CD4-positive, alpha-beta T cell treated with Interferon alpha-2 for 1 hour (primary cell): ENCODE measurements at regions not wholly inside any gene's neighbourhood (a gene's known extent, or its start where the extent isn't known, plus 50 kb on each side); places are given as distances from the start of the nearest gene placed in this dataset.

Experiments used
- DNase-seq, 2 donors: peaks; one replicate each; pipeline ENCODE4 v3.0.0-alpha.2; 2020 to 2022

DNA sequence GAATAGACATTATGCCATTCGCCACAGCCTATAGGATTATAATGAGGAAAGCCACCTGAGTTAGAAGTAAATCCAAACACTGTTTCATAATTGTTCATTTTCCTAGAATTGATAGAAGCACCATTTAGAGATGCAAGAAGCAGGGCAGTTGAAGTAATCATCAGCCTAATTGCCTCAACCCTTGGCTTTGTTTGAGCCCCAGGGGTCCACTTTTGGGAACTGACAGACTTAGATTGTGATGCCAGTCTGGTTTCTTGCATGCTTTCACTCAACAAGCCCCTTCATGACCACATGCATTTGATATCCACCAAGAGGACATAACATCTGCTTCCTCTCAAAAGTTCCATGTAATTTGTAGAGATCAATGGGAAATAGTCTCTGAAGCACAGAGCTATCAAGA lies 97.2 kb upstream of the COL8A1 start:
- DNase-seq, result no peak

- no peak for DNase-seq
Measured at GRCh38 chr3:99537416-99537815, 101.0 kb upstream of the COL8A1 start.

- DNase-seq, result no peak
Measured at GRCh38 chr3:99536555-99537314, 101.7 kb upstream of the COL8A1 start.

- DNase-seq, result no peak
Measured at GRCh38 chr3:99534951-99535704, 103.3 kb upstream of the COL8A1 start.

- no peak for DNase-seq
Measured at GRCh38 chr3:99532246-99532645, 106.1 kb upstream of the COL8A1 start.

- no peak for DNase-seq
Measured at GRCh38 chr3:99529265-99529664, 109.1 kb upstream of the COL8A1 start.

DNA sequence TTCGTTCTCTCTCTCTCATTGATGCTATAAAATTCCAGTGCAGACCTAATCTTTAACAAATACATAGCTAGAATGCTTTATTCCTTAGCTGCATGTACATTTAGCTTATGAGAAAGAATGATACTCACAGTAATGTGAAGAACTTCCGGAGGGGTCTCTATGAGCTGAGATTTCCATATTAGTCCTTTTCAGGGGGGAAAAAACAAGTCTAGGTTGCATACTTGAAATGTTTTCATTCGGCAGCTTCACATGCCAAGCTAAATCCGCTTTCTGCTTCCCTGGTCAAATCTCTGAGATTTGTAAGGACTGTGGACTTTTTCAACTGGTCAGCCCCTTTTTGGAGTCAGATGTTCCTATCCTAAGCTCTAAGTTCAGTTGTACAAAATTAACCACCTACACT lies 111.5 kb upstream of the COL8A1 start:
- DNase-seq, result no peak

- no peak for DNase-seq
Measured at GRCh38 chr3:99524559-99524958, 113.8 kb upstream of the COL8A1 start.

GRCh38 chr3:99523431-99524127 lies 114.8 kb upstream of the COL8A1 start:
- no peak for DNase-seq

DNA sequence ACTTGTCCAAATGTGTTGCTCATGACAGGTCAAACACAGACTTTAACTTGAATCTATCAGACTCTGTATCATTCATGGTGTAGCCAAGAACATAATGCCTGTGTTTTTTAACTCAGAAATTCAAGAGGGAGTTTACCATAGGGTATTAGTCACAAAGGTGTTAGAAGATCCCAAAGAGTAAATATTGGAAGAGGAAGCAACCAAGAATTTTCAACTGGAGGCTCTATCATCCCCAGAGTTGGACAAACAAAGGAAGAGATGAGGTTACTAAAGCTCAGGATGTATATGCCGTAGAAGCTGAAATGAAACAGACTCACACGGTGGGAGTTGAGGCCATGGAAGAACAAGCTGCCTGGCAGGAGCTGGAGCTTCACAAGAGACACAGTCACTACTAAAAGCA lies 116.2 kb upstream of the COL8A1 start:
- DNase-seq, result no peak

- DNase-seq, result no peak
Measured at GRCh38 chr3:99521551-99521950, 116.8 kb upstream of the COL8A1 start.

DNA sequence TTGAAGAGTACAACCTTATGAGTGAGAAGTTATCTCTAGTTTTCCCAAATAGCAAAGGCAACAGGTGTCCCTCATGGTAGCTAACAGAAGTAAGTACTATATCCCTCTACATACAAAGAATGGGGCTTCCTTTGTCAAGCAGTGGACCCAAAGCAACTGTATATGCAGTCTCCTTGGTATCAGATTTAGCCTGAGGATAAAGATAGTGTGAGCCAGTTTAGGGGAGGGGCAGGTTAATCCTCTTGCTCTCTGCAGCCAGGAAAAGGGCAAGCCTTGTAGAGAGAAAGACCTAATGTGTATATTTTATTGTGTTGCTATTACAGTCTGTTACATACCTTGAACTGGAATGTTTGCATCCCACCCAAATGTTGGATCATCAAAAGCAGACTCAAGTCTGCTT lies 117.9 kb upstream of the COL8A1 start:
- DNase-seq, result no peak

DNA sequence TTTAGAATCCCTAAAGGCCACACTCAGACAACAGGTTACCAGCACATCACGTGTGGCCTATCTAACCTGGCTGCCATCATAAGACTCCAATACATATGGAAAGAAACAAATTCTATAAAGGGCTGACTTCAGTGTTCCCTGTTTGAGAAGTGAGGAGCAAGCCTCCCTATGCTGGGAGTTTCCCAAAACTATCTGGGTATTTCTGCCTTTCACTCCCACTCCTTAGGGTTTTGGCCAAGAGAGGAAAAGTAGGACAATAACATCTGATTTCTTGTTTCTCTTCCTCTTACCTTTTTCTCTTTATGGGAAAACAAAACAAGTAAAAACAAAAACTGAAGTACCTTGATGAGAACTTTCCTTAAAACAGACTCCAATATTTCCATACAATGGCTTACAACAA lies 121.5 kb upstream of the COL8A1 start:
- DNase-seq, result no peak

DNA sequence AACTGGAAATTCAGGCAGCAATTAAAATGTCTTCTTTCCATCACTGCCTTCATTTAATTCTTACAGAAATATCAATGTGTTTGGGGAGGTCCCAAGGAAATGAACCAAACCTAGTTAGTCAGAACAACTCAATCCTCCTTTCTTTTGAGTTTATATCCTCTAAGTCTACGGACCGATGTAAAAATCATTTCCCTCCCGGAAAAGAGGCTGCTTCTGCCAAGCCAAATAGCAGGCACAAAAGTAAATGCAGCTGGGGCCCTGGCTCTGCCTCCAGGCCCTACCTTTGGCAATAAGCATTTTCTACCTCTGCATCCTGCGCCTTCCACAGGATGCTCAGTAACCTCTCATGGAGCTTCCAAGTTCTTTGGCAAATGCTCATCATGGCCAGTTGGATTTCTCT lies 122.5 kb upstream of the COL8A1 start:
- no peak for DNase-seq

- no peak for DNase-seq
Measured at GRCh38 chr3:99509224-99509623, 129.2 kb upstream of the COL8A1 start.

DNA sequence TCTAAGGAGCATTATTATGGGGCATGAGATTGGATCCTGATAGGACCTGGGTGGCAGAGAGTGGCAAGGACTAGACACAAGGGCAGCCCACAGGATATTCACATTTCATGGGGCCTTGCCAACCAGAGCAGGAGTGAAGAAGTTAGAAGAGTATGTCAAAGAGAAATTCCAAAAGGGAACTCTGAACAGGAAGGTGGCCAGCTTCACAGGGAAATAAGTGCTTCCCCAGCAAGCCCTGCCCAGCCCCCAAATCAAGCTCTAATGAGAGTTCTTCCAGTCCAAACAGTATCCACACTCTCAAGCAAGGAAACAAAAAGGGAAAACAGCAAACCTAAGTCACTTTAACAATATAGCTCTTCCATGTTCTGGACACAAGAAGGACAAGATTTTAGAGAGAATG lies 130.2 kb upstream of the COL8A1 start:
- DNase-seq, result no peak

DNA sequence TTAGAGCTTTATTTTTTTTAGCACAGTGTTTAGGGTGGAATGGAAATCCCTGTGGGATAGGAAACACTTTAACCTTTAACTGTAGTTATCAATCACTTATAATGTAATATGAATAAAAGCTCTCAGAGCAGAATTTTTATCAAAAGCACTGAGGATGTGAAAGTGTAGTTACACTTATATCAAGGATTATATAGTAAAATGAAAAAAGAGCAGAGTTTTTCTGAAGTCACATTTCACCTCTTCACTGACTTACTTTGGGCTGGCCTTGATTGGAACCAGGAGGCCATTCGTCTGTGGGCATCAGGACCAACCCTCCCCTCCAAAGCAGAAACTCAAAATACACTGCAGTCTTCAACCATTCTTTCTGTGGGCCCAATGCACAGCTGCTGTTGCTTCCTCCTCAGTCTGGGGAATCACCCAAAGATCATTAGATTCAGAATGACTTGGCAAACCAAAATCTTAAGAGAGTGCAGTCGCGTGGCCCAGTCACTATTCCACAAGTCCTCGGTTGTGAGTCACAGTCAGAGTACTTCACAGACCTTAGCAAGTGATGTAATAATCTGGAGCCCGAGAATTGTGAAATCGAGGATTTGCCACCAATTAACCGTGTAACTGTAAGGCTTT lies 132.6 kb upstream of the COL8A1 start:
- DNase-seq, result peak; percentile 8 to 61

DNA sequence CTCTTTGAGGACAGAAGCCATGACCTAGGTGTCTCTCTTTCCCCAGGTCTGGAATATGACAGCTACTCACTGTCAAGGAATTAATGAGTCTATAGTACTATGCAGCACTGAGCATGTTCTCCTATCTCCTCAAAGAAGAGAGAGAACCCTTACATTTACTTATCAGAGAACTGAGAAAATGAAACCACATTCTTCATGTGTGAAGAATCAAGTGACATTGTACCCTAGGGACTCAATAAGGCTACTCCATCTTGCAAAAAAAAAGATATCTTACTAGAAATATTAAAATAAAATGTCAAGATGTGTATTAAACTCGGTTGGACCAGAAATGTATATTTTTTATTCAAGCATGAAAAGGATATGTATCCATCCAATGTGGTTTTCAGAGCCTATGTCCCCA lies 133.2 kb upstream of the COL8A1 start:
- no peak for DNase-seq

DNA sequence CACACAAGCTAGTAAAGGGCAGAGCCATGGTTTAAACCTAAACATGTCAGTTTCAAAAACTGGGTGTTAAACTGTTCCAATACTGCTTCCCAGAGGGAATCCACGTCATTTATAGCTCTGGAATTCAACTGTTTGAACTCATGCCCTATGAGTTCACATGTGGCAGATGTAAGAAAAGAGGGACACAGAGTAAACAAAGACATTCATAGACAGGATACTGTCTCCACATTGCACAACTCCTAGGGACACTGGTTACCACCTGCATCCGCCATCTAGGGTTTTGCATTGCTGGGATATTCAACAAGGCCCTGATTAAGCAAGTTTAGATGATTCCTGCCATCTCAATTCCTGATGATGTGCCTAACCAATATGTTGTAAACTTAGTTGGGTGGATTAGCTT lies 134.1 kb upstream of the COL8A1 start:
- no peak for DNase-seq

- no peak for DNase-seq
Measured at GRCh38 chr3:99503350-99503749, 135.0 kb upstream of the COL8A1 start.

DNA sequence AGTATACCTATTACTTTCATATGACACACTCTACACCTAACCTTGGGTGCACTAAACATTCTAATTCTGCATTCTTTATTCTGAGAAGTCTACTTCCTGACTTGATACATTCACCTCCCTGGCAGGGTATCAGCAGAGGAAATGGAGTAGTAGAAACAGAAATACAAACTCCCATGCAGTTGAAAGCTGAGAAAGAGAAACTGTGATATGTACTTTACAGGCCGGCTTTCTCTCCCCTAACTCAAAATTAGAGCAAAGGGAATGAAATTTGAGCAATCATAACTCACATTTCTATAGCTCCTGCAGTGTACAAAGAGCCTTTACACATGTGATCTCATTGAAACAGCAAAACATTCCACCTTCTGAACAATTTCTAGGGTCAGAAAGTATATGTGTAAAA lies 135.5 kb upstream of the COL8A1 start:
- DNase-seq, result no peak

DNA sequence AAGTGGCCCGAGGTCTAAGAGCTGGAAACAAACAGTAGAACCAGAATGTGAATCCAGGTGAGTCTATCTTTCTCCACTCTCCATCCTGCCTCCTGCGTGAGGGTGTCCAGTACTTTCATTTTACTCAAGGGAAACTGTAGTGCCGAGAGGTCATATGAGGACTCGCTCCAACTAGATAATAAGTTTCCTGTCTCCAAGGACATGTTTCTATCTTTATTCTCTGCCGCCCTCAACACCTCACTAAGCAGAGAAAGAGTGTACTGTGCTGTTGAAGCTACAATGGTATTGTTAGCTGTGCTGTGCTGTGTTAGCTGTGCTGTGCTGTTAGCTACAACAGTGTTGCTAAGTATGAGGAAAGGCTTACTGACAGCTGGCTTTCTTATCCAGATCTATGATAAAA lies 137.9 kb upstream of the COL8A1 start:
- DNase-seq, result no peak
